Liver (tissue), 3 donors: ENCODE measurements at regions not wholly inside any gene's neighbourhood (a gene's known extent, or its start where the extent isn't known, plus 50 kb on each side); places are given as distances from the start of the nearest gene placed in this dataset.

Source experiments
- FOXA1 ChIP-seq: IDR thresholded peaks from 2 replicates; pipeline ENCODE4 v1.6.1; 2016; ENCODE audit warnings: antibody characterized with exemption
- HNF4A ChIP-seq, 2 donors: conservative IDR thresholded peaks; 2 replicates each; pipeline ENCODE4 v1.6.1; 2016; ENCODE audit warnings: antibody characterized with exemption in 2 of 2, mild to moderate bottlenecking in 2 of 2
- JUND ChIP-seq, 2 donors: IDR thresholded peaks; 2 replicates each; pipeline ENCODE4 v1.6.1; 2016; ENCODE audit warnings: antibody characterized with exemption in 2 of 2
- RAD21 ChIP-seq, 2 donors: IDR thresholded peaks; 2 replicates each; pipeline ENCODE4 v1.6.1; 2016; ENCODE audit warnings: antibody characterized with exemption in 2 of 2, mild to moderate bottlenecking in 2 of 2
- YY1 ChIP-seq: IDR thresholded peaks from 2 replicates; pipeline ENCODE4 v1.6.1; 2016; ENCODE audit warnings: antibody characterized with exemption, mild to moderate bottlenecking
- TF ChIP-seq, protein P1 (sequence below): fragments of 150-350 bp; IDR thresholded peaks from 2 replicates; pipeline ENCODE4 v1.5.1; 2017; ENCODE audit warnings: improper control_type of control experiment, low read depth, low read length; ENCODE audit not compliant: missing input control
- TF ChIP-seq, protein P2 (sequence below): IDR thresholded peaks from 2 replicates; pipeline ENCODE4 v1.6.1; 2016; ENCODE audit warnings: antibody characterized with exemption
- TF ChIP-seq, protein P3 (sequence below): IDR thresholded peaks from 2 replicates; pipeline ENCODE4 v1.6.1; 2016; ENCODE audit warnings: antibody characterized with exemption
- donor health status: healthy.
- donor health status: healthy.

DNA sequence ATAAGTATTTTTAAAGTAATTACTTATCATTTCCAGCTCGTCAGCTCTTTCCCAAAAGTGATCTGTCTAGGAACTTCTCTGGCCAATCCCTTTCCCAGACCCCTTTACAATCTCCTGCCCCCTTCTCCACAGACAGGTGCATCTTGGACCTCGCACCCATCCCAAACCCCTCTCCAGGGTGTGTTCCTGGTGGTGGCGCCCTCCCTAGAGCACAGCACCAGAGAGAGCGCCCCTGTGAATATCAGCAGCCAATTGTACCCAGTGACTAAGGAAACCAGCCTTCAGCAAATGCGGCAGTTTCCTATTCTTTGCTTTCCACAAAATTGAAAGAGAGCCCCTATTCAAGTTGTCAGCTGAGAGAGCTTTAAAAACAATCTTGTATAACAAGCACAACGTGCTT, 157.7 kb downstream of the RNASET2 start:
- TF ChIP-seq, protein P1, sequence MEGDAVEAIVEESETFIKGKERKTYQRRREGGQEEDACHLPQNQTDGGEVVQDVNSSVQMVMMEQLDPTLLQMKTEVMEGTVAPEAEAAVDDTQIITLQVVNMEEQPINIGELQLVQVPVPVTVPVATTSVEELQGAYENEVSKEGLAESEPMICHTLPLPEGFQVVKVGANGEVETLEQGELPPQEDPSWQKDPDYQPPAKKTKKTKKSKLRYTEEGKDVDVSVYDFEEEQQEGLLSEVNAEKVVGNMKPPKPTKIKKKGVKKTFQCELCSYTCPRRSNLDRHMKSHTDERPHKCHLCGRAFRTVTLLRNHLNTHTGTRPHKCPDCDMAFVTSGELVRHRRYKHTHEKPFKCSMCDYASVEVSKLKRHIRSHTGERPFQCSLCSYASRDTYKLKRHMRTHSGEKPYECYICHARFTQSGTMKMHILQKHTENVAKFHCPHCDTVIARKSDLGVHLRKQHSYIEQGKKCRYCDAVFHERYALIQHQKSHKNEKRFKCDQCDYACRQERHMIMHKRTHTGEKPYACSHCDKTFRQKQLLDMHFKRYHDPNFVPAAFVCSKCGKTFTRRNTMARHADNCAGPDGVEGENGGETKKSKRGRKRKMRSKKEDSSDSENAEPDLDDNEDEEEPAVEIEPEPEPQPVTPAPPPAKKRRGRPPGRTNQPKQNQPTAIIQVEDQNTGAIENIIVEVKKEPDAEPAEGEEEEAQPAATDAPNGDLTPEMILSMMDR, result no peak
- TF ChIP-seq JUND (IDR thresholded peaks at IDR 0.05) (no peak), FOXA1 (no peak), RAD21 (IDR thresholded peaks at IDR 0.05) (no peak), HNF4A (conservative IDR thresholded peaks at IDR 0.05) (no peak), YY1 (no peak)
- TF ChIP-seq, protein P2, sequence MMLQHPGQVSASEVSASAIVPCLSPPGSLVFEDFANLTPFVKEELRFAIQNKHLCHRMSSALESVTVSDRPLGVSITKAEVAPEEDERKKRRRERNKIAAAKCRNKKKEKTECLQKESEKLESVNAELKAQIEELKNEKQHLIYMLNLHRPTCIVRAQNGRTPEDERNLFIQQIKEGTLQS, result no peak
- TF ChIP-seq, protein P3, sequence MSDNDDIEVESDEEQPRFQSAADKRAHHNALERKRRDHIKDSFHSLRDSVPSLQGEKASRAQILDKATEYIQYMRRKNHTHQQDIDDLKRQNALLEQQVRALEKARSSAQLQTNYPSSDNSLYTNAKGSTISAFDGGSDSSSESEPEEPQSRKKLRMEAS, result no peak
